ENCODE measurements at regions not wholly inside any gene's neighbourhood (a gene's known extent, or its start where the extent isn't known, plus 50 kb on each side); places are given as distances from the start of the nearest gene placed in this dataset.

DNA sequence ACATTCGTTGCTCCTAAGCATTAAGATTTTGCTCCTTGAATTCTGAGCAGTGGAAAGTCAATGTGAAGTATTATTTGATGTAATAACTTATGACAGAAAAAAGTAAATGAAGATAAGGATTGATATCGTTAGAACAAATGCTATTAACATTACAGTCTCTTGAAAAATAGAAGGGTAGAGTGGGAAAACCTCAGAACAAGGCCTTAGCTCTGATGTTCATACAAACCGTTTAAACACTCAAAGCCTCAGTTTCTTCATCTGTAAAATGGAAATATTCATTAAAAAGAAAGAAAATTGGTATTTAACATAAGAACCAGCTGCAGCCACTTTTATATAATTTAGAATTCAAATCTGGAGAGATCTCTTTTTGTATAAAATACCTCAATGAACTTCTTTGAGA, 250.4 kb upstream of the NCKAP5 start:
- Histone ChIP-seq H4K20me1 (ENCODE audit: insufficient read depth, low read length) (no peaks in the 10 kb centered on the region), H3K36me3 (replicated peaks; ENCODE audit: low read depth, low read length) (no peaks in the 10 kb centered on the region), H3K79me2 (ENCODE audit: low read length) (no peaks in the 10 kb centered on the region), H3K4me1 (ENCODE audit: low read length) (no peaks in the 10 kb centered on the region), H3K9me3 (ENCODE audit: insufficient read depth, low read length) (no peaks in the 10 kb centered on the region), H3K9ac (ENCODE audit: low read length) (no peak overlapping the region), H3K4me2 (ENCODE audit: low read length) (no peak overlapping the region), H3K27me3 (ENCODE audit: low read depth, low read length) (no peaks in the 10 kb centered on the region; the same call in 1 of the 2 replicates), H3K27ac (ENCODE audit: low read length) (no peak overlapping the region), H3K4me3 (ENCODE audit: low read length) (no peak overlapping the region), H2AFZ (ENCODE audit: low read depth, low read length) (no peak overlapping the region)
- TF ChIP-seq EZH2phosphoT487 (IDR thresholded peaks at IDR 0.05; ENCODE audit: low read depth) (no peak), CTCF (IDR thresholded peaks at IDR 0.05; ENCODE audit: low read depth, low read length) (no peak)

GRCh38 chr2:133819906-133820305, 251.6 kb upstream of the NCKAP5 start:
- no peak overlapping the region for H3K9ac ChIP-seq (ENCODE audit: low read length)
- no peaks in the 10 kb centered on the region for H3K4me1 ChIP-seq (ENCODE audit: low read length)
- H3K27me3 ChIP-seq (ENCODE audit: low read depth, low read length), result no peaks in the 10 kb centered on the region; the same call in 1 of the 2 replicates
- H3K9me3 ChIP-seq (ENCODE audit: insufficient read depth, low read length), result no peaks in the 10 kb centered on the region
- TF ChIP-seq CTCF (IDR thresholded peaks at IDR 0.05; ENCODE audit: low read depth, low read length) (no peak), EZH2phosphoT487 (IDR thresholded peaks at IDR 0.05; ENCODE audit: low read depth) (no peak)
- no peaks in the 10 kb centered on the region for H3K36me3 ChIP-seq (replicated peaks; ENCODE audit: low read depth, low read length)
- no peaks in the 10 kb centered on the region for H3K79me2 ChIP-seq (ENCODE audit: low read length)
- H2AFZ ChIP-seq (ENCODE audit: low read depth, low read length), result no peak overlapping the region
- no peak overlapping the region for H3K4me2 ChIP-seq (ENCODE audit: low read length)
- H3K27ac ChIP-seq (ENCODE audit: low read length), result no peak overlapping the region
- no peak overlapping the region for H3K4me3 ChIP-seq (ENCODE audit: low read length)
- H4K20me1 ChIP-seq (ENCODE audit: insufficient read depth, low read length), result no peaks in the 10 kb centered on the region

GRCh38 chr2:133821107-133821760, 253.0 kb upstream of the NCKAP5 start:
- Histone ChIP-seq H3K4me3 (ENCODE audit: low read length) (no peak overlapping the region), H3K4me1 (ENCODE audit: low read length) (no peaks in the 10 kb centered on the region), H3K36me3 (replicated peaks; ENCODE audit: low read depth, low read length) (no peaks in the 10 kb centered on the region), H3K4me2 (ENCODE audit: low read length) (no peak overlapping the region), H3K27me3 (ENCODE audit: low read depth, low read length) (no peaks in the 10 kb centered on the region; the same call in 1 of the 2 replicates), H3K9ac (ENCODE audit: low read length) (no peak overlapping the region), H3K27ac (ENCODE audit: low read length) (no peak overlapping the region), H3K79me2 (ENCODE audit: low read length) (no peaks in the 10 kb centered on the region), H2AFZ (ENCODE audit: low read depth, low read length) (no peak overlapping the region), H4K20me1 (ENCODE audit: insufficient read depth, low read length) (no peaks in the 10 kb centered on the region), H3K9me3 (ENCODE audit: insufficient read depth, low read length) (no peaks in the 10 kb centered on the region)
- TF ChIP-seq EZH2phosphoT487 (IDR thresholded peaks at IDR 0.05; ENCODE audit: low read depth), result no peak
- TF ChIP-seq CTCF (IDR thresholded peaks at IDR 0.05; ENCODE audit: low read depth, low read length), result no peak

DNA sequence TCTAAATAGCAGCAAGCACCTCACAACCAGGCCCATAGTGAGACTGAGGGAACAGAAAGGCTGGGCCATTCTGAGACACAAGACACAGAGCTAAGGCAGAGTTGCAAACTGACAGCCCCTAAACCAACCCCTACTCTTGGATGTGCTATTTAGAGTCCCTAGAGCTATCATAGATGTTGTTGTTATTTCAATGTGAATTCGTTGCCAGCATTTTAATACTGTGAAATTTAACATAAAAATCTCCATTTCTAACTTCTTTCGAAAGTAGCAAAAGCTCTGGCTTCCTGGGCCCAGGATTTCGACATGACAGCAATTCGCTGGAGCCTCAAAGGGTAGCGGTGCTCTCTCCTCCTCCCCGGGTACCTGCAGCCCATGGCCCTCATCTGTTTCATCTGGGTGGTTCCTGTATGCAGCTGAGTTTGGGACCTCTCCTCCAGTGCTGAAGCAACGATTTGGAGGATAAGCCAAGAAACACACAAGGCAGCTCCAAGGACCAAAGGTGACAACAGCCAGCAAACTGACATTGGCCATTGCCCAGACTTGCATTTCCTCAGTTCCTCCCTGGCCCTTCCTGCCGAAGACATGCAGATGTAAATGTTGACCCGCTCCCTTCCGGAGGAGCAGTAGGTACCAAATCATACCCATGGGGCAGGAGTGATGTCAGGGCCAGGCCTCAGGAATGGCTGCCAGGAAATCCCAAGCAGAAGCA, 254.4 kb upstream of the NCKAP5 start:
- H3K9me3 ChIP-seq (ENCODE audit: insufficient read depth, low read length), result no peaks in the 10 kb centered on the region
- H3K4me1 ChIP-seq (ENCODE audit: low read length), result no peaks in the 10 kb centered on the region
- H3K9ac ChIP-seq (ENCODE audit: low read length), result no peak overlapping the region
- no peak overlapping the region for H3K27ac ChIP-seq (ENCODE audit: low read length)
- H3K36me3 ChIP-seq (replicated peaks; ENCODE audit: low read depth, low read length), result no peaks in the 10 kb centered on the region
- no peak overlapping the region for H3K4me3 ChIP-seq (ENCODE audit: low read length)
- no peaks in the 10 kb centered on the region for H4K20me1 ChIP-seq (ENCODE audit: insufficient read depth, low read length)
- no peaks in the 10 kb centered on the region for H3K79me2 ChIP-seq (ENCODE audit: low read length)
- no peaks in the 10 kb centered on the region for H3K27me3 ChIP-seq (ENCODE audit: low read depth, low read length)
- no peak overlapping the region for H3K4me2 ChIP-seq (ENCODE audit: low read length)
- no peak for TF ChIP-seq EZH2phosphoT487 (IDR thresholded peaks at IDR 0.05; ENCODE audit: low read depth)
- no peak for TF ChIP-seq CTCF (IDR thresholded peaks at IDR 0.05; ENCODE audit: low read depth, low read length)
- H2AFZ ChIP-seq (ENCODE audit: low read depth, low read length), result no peak overlapping the region

Measured in OCI-LY3 (cell line).